HG03565 (cell line): ENCODE measurements at regions not wholly inside any gene's neighbourhood (a gene's known extent, or its start where the extent isn't known, plus 50 kb on each side); places are given as distances from the start of the nearest gene placed in this dataset.

Experiments
- ATAC-seq: cut with Tn5 transposase; IDR thresholded peaks from one replicate; pipeline ENCODE4 v1.9.1; 2021; ENCODE audit warnings: mild to moderate bottlenecking, moderate library complexity; ENCODE audit not compliant: unreplicated experiment

DNA sequence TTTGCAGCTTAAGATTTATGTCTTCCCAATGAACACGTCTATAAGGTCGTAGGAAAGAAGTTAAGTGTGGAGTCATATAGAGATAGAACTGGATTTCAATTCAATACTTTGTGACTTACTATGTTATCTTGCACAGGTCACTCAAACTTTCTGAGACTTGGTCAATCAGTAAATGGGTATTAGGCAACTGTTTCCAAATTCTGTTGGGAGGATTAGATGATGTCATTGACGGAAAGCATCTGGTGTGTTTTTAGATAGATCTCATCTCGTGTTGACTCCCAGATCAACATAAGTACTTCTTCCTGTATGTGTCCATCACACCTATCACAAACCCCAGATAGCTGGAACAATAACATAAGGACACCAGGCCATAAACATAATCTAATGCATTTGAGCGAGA is 771.1 kb upstream of the FANCL start:
- ATAC-seq: no peak

DNA sequence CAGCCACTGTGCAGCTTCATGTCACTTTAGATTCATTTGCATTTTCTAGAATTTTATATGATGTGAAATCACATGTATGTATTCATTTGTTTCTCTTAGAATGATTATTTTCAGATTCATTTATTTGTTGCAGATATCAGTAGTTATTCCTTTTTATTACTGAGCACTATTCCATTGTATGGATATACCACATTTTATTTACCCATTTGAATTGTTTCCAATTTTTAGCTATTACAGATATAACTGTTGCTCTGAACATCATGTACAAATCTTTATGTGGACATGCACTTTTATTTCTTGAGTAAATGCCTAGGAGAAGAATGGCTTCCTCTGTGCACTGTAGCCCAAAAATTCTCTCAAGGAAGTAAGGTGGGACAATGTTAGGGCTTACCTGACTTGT is 767.8 kb upstream of the FANCL start:
- no peak for ATAC-seq

DNA sequence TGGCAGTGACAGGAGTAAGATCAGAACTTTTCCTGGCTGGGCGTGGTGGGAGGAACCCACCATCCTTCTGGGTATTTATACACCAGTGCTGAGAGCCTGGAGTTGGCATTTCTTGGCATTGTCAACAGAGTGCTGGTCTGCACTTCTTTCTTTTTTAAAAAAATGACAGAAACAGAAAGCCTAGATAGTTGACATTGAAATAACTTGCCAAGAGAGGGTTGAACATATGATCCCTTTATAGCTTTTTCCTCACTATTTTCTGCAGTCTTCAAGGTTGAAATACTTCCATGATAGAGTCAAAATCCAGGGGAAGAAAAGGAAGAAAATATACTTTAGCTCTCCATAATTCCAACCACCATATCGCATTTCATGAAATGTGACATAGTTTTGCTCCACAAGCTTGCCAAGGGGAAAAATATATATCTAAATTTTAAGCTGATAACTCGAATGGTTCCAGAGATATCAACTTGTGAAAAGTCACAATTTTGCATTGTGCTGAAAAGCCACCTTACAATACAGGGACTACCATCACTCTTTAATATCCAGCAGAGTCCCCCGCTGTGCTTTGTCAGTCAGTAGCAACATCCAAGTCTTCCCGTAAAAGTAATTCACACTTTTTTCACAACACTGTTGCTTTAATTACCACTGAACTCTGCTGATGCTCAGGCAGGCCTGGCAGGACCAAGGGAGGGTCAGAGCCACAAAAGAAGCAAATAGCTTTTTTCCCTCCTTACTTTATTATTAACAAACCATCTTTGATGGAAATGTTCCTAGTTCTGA is 764.9 kb upstream of the FANCL start:
- ATAC-seq: no peak

DNA sequence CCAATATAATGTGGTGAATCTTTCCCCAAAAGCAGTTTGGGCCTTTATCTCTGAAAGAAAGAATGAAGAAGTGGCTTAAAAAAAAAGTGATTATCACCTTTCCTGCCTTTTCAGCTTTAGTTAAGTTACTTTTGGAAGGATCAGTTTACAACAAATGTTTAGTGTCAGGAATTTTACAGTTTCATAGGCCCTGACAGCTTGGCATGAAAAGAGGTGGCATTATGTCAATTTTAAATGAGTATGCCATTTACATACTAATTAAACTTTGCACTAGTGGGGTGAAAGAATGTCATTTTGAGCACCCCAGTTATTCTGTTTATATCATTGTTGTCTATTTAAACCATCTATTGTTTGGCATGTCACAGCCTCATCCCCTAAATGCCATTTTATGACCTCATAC is 763.5 kb upstream of the FANCL start:
- ATAC-seq: no peak

DNA sequence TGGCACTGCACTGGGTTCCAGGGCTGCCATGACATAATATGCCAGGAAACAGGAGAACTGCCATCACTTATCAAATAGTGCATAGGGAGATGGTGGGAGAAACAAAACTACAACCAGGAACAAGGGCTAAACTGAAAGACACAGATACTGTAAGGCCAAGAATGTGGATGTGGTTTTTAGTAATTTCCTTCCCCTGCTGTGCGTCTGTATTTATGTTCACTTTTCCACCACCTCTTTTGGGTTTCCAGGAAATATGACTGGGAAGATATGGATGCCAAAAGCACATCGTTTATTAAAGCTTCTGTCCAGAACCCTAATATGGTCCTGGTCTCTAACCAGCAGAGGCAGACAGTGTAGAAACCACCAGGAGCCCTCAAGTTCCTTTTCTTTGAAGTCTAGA is 759.7 kb upstream of the FANCL start:
- no peak for ATAC-seq

DNA sequence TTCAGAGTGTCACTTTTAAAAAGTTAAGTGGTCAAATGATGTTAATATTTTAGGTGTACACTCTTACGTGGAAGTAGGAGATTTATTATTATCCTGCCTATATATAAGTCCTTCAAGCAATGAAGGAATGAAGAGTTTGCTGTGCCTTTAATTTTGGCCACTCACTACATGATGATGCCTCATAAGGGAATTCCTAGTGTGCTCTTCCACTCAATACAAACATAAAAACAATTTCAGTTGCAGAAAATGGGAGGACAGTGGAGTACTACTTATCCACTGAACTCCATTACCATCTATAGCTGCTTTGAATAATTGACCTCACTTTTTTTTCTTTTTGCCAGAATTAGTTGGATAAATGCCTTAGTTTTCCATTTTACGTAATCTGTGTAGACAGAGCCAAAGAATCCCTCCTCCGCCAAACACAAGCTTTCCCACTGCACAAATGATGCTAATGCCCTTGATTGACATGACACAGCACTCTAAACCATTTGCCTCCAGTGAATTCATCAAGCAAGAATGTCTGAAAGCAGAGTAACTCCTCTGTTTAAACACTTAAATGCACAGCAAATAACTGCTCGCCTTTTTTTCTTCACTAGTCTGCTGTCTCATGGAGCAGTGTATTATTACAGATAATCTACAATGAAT is 751.1 kb upstream of the FANCL start:
- no peak for ATAC-seq

DNA sequence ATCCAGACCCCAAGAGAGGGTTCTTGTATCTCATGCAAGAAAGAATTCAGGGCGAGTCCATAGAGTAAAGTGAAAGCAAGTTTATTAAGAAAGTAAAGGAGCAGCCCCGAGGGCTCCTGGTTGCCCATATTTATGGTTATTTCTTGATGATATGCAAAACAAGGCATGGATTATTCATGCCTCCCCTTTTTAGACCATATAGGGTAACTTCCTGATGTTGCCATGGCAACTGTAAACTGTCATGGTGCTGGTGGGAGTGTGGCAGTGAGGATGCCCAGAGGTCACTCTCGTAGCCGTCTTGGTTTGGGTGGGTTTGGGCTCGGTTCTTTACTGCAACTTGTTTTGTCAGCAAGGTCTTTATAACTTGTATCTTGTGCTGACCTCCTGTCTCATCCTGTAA is 750.2 kb upstream of the FANCL start:
- no peak for ATAC-seq

DNA sequence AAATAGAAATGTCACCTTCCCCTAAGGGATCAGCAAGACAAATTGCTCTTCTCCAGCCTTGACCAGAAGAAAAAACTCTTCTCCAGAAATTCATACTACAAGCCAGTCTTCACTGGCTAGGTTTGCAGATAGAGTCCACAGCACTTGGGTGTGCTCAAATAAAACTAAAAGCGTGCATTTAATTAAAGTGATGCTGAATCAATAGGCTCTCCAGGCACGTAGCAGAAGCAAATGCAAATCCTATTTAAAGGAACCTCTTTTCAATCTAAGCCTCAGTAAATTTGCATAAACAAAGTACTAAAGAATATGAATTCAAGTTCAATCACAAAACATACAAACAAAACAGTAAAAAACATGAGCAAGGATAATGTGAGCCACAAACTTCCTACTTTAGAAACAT is 744.4 kb upstream of the FANCL start:
- no peak for ATAC-seq

DNA sequence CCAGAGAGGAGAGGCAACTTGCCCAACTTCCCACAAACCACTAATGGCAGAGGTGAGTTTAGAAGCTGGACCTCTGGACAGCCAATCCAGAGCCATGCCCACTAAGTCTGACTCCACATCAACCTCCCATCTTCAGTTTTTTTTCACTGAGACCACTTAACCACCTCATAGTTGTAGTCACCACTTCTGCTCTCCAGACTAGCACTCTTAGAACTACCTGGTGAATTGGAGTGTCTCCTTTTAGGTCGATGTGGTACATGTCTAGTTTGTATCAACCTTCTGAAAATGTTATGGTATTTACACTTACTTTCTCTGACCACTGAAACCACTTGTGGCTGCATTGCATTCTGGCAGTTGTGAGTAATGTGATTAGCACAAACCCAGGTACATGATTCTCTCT is 743.6 kb upstream of the FANCL start:
- no peak for ATAC-seq

DNA sequence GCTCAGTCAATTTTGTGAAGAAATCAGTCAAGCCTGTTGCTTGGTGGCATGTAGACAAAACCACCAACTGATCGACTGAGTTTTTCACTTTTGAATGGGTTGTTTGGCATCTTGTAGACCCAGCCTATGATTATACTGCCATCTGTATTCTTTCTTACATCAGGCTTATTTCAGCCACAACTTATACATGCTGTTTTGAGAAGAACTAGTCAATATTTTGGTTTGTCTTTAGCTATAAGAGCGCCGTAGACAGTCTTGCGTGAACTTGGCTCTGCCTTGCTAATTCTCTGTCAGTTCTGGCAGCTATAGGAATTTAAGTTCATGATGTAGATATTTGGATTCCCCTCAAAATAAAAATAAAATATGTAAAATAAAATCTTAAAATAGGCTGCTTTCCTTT is 742.0 kb upstream of the FANCL start:
- no peak for ATAC-seq

DNA sequence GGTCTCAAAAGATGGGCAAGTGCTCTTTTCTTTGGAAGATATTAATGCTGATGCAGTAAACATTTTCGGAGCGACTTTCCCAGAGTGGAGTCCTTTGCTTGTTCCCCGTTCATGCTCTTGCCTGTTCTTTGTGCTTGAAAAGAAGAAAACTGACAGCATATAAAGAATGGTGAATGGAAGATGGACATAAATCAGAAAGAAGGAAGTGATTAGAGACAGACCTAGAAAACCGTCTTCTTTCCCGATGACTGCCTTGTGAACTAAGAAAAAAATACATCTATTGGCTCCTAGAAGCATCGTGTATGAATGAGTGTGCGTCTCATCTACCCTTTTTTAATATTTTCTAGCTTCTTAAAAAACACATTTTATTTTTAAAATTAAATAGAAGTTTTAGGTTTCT is 740.1 kb upstream of the FANCL start:
- no peak for ATAC-seq

DNA sequence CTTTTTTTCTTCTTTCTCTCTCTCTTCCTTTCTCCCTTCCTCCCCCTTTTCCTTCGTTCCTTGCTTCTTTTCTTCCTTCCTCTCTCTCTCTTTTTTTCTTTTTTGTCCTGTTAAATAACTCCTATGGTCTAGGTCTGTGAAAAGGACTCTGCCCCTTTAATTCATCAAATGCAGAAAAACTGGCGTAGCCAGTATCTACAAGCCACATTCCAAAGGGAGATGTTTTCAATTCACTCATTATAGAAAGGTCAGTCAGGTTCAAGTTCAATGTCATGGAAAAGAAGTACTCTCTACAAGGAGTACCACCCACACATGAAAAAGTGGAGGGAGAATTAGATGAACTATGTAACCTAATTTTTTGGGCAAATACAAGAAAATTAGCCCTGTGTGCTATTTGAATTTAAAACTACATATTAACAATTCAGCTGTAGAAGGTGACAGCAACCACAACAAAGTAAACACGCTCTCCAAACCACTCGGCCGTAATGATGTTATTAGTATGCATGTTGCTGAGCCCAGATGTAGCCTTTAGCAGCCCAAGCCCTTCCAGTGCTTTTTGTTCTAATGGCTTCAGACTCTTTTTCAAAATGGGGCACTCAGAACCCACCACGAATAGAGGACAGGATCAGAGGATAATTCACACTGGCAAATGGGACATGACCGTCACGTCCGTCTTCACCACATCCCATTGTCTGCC is 735.4 kb upstream of the FANCL start:
- ATAC-seq: no peak

DNA sequence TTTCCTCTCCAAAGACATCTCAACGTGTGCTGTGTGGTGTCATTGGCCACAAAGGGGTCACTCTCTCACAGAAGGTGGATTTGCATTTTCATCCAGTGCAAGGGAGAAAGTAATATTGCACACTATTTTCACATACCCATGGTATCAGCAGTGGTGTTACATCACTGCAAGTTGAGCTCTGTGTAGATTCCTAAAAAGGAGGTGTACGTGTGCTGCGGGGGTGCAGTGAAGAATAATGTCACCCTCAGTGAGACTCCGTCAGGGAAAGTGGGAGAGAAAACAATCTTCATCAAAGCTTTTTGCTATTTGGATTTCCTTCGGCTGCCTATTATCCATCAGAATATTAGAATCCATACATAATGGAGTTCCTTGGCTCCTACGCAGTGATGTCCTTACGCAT is 733.8 kb upstream of the FANCL start:
- no peak for ATAC-seq

DNA sequence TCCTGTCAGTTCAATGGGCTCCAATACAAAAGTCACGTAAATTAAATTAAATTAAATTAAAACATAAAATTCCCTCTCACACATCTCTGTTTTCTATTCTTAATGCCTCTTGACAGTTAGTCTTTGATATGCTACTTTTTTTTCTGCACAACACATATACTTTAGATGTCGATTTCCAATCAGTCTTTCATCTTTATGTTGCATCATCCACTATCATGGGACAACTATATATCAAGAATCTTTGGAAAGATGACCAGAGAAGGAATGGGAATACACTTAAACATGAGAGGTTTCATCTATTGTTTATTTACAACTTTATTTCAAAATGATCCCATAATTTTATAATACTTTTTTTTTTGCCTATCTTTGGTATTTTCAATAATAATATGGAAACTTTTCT is 733.3 kb upstream of the FANCL start:
- no peak for ATAC-seq

DNA sequence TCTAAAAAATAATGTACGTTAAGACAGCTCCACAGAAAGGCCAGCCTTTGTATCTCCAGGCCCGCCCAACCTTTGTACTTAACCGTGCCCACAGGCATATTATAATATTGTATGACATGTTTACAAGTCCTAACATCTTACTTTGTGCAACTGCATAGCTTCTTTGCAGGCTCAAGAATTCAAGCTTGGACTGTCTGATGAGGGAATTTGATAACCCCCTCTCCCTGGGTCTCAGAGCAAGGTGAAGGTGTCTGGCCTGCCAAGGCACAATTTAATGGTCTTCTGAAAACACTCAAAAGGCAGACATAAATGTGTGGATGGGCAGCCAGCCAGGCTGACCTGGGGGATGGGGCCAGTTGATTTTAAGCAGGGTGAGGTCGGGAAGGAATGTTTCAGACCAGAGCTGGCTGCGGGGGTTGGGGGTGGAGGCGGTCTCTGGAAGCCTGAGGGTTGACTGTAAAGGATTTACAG is 732.7 kb upstream of the FANCL start:
- no peak for ATAC-seq

DNA sequence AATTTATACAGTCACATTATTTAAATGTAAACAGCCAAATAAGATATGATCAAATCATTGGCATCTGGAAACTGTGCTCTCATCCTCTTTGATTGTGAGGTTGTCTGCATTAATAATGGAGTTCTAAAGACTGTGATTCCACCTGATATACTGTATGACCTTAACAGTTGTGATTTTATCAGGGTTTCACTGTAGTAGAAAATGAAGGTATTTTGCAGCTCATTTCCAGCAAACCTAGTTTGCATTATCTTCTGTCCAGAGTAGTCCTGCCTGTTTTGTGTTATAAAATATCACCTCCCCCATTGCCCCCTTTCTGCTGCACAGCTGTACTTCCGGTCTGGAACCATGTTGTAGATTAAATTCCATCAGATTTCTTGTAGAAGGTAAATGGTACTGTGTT is 731.6 kb upstream of the FANCL start:
- ATAC-seq: no peak

DNA sequence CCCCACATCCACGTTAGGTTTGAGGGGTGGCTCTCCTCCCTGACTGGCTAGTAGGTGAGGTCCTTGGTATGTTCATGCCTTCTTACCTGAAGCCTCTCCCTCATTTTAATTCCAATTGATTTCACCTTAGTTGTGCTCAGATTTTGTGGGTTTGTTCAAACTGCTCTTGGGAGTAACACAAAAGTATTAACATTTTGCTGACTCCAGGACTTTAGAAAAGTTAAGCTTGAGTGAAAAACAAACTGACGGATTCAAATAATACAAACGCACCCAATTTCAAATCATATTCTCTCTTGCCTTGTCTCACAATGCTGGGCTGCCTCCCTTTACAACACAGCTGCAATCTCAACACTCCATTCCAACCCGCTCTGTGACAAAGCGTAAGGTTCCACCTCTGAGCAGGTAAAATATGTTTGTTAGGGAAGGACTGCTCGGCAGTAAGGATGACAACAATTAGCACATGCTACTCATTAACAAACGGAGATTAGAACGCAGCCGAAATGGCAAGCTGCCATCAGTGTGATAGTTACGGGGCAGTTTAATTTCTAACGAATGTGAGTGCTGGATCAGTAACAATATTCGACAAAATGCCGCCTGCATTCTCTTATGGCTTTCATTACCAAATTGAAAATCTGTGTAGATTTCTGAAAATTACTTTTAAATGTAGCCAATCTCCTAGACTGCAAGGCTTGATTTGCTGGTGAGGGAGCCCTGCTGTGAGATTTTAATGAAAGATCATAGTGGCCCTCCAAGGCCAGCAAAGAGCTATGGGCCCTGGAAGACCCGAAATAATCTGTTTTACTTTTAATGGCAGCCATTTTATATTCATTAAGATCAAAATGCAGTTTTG is 730.6 kb upstream of the FANCL start:
- no peak for ATAC-seq

DNA sequence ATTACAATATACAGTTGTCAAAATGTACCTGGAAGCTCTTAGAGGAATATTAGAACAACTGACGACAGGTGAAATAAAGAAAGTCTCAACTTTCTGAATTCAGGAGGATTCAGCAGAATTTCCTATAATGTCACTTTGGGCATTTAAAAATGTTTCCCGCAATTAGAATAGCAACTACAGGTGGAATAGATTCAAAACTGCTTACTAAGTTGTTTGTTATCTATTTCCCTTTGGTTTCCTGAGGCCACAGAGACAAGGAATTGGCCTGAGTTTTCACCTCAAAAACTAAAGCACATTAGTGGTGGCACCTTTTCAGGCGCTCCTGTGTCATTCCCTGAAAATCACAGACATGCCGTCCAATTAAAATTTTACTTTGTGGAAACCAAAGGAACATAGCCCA is 729.2 kb upstream of the FANCL start:
- ATAC-seq: no peak

DNA sequence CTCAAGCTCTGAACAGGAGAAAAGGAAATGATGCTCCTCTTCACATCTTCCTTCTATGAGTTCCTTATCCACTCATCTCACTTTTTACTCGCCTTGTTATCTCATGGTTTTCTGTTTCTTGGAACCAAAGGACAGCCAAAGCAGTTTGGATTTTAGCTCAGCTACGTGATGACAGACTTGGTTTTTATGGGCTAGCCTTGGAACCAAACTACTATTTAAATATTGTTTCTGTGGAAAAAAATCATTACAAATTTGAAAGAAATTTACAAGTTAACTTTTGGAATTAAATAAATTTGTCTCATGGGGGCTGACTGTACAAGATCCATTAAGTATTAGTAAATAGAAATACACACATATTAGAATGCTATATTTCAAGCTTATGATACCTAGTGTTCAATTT is 727.8 kb upstream of the FANCL start:
- no peak for ATAC-seq

DNA sequence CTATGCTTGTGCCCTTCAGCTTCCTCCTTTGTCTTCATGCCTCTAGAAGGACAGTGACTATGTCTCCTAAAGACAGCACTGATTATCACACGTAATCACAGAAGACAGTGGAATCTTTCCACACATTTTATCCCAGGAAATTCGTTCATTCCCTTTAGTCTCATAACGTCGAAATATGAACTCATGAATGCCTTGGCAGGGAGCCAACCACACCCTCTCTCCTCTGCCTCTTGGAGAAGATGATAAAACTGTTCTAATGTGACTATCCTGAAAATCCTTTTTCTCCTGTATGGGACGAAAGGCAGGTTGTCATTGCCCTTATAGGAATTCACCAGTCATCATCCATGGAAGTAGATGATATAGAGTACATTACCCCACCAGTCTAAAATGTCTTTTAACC is 726.6 kb upstream of the FANCL start:
- no peak for ATAC-seq

DNA sequence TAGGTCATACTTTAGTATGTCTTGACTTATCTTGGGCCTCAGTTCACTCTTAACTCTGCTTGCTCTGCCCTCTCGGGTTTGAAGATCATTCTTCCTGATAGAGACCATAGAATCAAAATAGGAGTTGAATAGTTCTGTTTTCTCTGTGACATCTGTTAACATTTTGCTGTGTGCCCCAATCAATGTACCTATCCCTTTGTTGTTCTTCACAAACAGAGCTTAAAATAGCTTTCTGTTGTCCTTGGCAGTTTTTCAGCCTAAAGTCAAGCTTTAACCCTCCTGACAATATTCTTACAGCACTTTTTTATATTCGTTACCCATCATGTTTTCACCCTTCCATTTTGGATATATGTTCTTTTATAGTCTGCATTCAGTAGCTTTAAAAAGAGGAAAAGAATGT is 724.5 kb upstream of the FANCL start:
- no peak for ATAC-seq
